ENCODE measurements at regions not wholly inside any gene's neighbourhood (a gene's known extent, or its start where the extent isn't known, plus 50 kb on each side); places are given as distances from the start of the nearest gene placed in this dataset.
A peak's percentile ranks its signal among the peaks of the same experiment; 100 is the strongest.

DNA sequence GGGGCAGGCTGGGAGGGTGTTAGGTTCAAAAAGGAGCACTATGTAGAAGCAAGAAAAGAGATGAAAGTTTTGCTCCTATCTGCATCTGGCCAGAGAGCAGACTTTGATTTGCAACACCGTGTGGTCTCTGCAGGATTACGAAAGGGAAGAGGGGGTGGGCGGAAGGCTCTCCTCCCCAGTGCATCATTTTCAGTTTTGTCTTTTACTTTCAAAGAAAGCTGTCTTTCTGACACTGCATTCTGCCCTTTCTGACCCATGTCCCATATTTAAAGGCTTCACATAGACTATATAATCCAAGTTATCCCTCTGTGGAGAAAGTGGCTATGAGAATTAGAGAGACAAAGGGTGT lies 126.5 kb downstream of the RHOU start:
- Histone ChIP-seq H3K4me2 (peak overlapping the region; percentile 56), H3K4me3 (no peak overlapping the region), H3K9me3 (ENCODE audit: low read depth) (no peaks in the 10 kb centered on the region), H3K9me2 (replicated peaks; ENCODE audit: insufficient read depth) (no peaks in the 10 kb centered on the region), H2AFZ (no peak overlapping the region), H4K20me1 (ENCODE audit: insufficient read depth, poor library complexity, severe bottlenecking) (no peaks in the 10 kb centered on the region), H3K27me3 (no peaks in the 10 kb centered on the region), H3K4me1 (ENCODE audit: insufficient read depth) (peaks cover 74% of the 10 kb centered on the region), H3K79me2 (no peaks in the 10 kb centered on the region), H3K36me3 (replicated peaks; ENCODE audit: insufficient read depth, low read depth) (no peaks in the 10 kb centered on the region), H3K27ac (peak overlapping the region; percentile 90)
- no peak for DNase-seq (ENCODE audit: low spot score)
- 71% methylated on average over 3 of the region's 3 CpGs for WGBS (ENCODE audit: low lambda C conversion rate, missing lambda C conversion rate)
- TF ChIP-seq EZH2phosphoT487 (IDR thresholded peaks at IDR 0.05; ENCODE audit: low read depth, severe bottlenecking, unreplicated experiment) (no peak), EZH2 (IDR thresholded peaks at IDR 0.05; ENCODE audit: borderline replicate concordance) (no peak)
- TF ChIP-seq, protein P1, sequence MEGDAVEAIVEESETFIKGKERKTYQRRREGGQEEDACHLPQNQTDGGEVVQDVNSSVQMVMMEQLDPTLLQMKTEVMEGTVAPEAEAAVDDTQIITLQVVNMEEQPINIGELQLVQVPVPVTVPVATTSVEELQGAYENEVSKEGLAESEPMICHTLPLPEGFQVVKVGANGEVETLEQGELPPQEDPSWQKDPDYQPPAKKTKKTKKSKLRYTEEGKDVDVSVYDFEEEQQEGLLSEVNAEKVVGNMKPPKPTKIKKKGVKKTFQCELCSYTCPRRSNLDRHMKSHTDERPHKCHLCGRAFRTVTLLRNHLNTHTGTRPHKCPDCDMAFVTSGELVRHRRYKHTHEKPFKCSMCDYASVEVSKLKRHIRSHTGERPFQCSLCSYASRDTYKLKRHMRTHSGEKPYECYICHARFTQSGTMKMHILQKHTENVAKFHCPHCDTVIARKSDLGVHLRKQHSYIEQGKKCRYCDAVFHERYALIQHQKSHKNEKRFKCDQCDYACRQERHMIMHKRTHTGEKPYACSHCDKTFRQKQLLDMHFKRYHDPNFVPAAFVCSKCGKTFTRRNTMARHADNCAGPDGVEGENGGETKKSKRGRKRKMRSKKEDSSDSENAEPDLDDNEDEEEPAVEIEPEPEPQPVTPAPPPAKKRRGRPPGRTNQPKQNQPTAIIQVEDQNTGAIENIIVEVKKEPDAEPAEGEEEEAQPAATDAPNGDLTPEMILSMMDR (IDR thresholded peaks at IDR 0.05; ENCODE audit: poor library complexity), result no peak

DNA sequence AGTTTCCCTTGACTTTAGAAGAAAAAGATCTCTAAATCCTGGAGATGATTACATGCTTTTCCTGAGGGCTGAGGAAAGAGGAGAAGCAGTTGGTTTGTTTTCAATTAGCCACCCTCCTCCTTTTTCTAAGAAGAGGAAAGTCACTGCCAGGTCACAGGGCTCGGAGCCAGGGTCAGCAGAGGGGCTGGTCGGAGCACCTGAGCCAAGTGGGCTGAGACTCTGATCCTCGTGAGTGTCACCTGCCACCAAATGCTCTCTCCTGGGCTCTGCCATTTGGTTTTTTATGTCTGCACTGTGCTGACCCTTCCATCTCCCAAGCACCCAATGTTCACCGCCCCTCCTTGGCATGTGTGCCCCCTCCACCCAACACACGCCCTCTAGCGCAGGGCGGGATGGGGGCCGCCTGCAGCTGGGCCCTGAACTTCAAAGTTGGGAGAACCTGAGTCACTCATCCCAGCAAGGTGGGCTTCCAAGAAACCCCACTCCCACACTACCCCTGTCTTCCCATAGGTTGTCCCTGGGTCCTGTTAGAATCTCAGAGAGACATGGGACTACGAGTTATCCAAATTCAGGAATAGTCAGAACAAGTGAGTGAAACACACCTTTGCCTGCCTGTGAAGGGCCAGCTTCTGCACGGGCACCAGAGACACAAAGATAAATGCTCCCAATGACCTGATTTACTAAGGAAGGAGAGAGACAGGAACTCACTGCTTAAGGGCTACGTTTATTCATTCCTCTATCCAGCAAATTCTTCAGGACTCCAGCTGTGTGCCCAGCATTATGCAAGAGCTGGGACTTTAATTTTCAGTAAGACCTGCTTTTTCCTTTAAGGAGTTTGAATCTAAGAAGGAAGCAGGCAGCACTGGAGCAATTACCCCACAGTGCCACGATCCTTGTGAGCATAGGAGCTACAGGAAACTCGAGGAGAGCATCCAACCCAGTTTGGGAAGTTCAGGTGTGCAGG lies 127.5 kb downstream of the RHOU start:
- no peaks in the 10 kb centered on the region for H3K9me2 ChIP-seq (replicated peaks; ENCODE audit: insufficient read depth)
- no peaks in the 10 kb centered on the region for H3K36me3 ChIP-seq (replicated peaks; ENCODE audit: insufficient read depth, low read depth)
- no peaks in the 10 kb centered on the region for H3K79me2 ChIP-seq
- no peaks in the 10 kb centered on the region for H3K27me3 ChIP-seq
- no peak overlapping the region for H2AFZ ChIP-seq
- H3K9me3 ChIP-seq (ENCODE audit: low read depth), result no peaks in the 10 kb centered on the region
- 78% methylated on average over 13 of the region's 13 CpGs for WGBS (ENCODE audit: low lambda C conversion rate, missing lambda C conversion rate)
- H3K4me1 ChIP-seq (ENCODE audit: insufficient read depth), result peaks cover 84% of the 10 kb centered on the region
- H4K20me1 ChIP-seq (ENCODE audit: insufficient read depth, poor library complexity, severe bottlenecking), result no peaks in the 10 kb centered on the region
- no peak for TF ChIP-seq EZH2 (IDR thresholded peaks at IDR 0.05; ENCODE audit: borderline replicate concordance)
- TF ChIP-seq, protein P1 (IDR thresholded peaks at IDR 0.05; ENCODE audit: poor library complexity), result no peak
- no peak for TF ChIP-seq EZH2phosphoT487 (IDR thresholded peaks at IDR 0.05; ENCODE audit: low read depth, severe bottlenecking, unreplicated experiment)
- H3K4me2 ChIP-seq, result no peak overlapping the region
- H3K27ac ChIP-seq, result peak overlapping the region; percentile 90
- H3K4me3 ChIP-seq, result no peak overlapping the region
- DNase-seq (ENCODE audit: low spot score), result no peak

DNA sequence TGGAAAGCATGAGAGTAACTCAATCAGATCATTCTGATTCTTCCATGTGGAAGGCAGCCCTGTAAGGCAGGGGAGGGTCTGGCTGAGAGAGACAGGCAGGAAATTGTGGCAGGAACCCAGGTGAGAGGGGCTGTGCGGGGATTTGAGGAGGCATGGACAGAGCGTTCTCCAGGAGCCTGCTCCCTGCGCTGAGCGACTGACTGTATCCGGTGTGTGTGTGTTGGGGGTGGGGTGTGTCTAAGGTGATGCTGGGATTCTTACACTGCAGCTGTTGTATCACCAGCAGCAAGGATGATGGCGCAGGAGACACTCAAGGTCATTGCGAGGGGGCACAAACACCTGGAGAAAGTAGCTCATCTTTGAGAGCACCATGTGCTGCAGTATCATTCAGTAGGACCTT lies 128.5 kb downstream of the RHOU start:
- H3K4me3 ChIP-seq, result no peak overlapping the region
- no peaks in the 10 kb centered on the region for H3K9me2 ChIP-seq (replicated peaks; ENCODE audit: insufficient read depth)
- H2AFZ ChIP-seq, result no peak overlapping the region
- H3K79me2 ChIP-seq, result no peaks in the 10 kb centered on the region
- no peaks in the 10 kb centered on the region for H3K9me3 ChIP-seq (ENCODE audit: low read depth)
- WGBS (ENCODE audit: low lambda C conversion rate, missing lambda C conversion rate), result 83% methylated on average over 7 of the region's 7 CpGs
- H3K4me2 ChIP-seq, result no peak overlapping the region
- peaks cover 92% of the 10 kb centered on the region for H3K4me1 ChIP-seq (ENCODE audit: insufficient read depth)
- H3K27ac ChIP-seq, result peak overlapping the region; percentile 90
- DNase-seq (ENCODE audit: low spot score), result no peak
- no peaks in the 10 kb centered on the region for H3K27me3 ChIP-seq
- no peaks in the 10 kb centered on the region for H4K20me1 ChIP-seq (ENCODE audit: insufficient read depth, poor library complexity, severe bottlenecking)
- TF ChIP-seq EZH2 (IDR thresholded peaks at IDR 0.05; ENCODE audit: borderline replicate concordance) (no peak), EZH2phosphoT487 (IDR thresholded peaks at IDR 0.05; ENCODE audit: low read depth, severe bottlenecking, unreplicated experiment) (no peak)
- TF ChIP-seq, protein P1 (IDR thresholded peaks at IDR 0.05; ENCODE audit: poor library complexity), result no peak
- no peaks in the 10 kb centered on the region for H3K36me3 ChIP-seq (replicated peaks; ENCODE audit: insufficient read depth, low read depth)

Measured in hepatocyte (in vitro differentiated cells).